Large intestine (tissue), 3 donors: ENCODE measurements at regions not wholly inside any gene's neighbourhood (a gene's known extent, or its start where the extent isn't known, plus 50 kb on each side); places are given as distances from the start of the nearest gene placed in this dataset.
"Not testable (repeated sequence)": the region's sequence is repeated elsewhere in the genome, so short reads cannot be mapped to it uniquely, and the experiment has no call there.

Source experiments
- DNase-seq, 2 donors: peaks; one replicate each; pipeline versions ENCODE4 v3.0.0 to v3.0.0-alpha.2; 2013
- H3K27ac ChIP-seq: one replicate; pipeline ENCODE4 v1.5.1; 2013; ENCODE audit warnings: low read length
- H3K27me3 ChIP-seq: 2 replicates; pipeline ENCODE4 v1.6.1; 2013; ENCODE audit warnings: low read length; ENCODE audit not compliant: control insufficient read depth, insufficient read depth
- H3K36me3 ChIP-seq: 2 replicates; pipeline ENCODE4 v1.6.1; 2013; ENCODE audit warnings: low read length; ENCODE audit not compliant: control insufficient read depth, insufficient read depth
- H3K4me1 ChIP-seq: one replicate; pipeline ENCODE4 v1.6.1; 2013; ENCODE audit warnings: low read length; ENCODE audit not compliant: control insufficient read depth, insufficient read depth
- H3K4me3 ChIP-seq: one replicate; pipeline ENCODE4 v1.5.1; 2013; ENCODE audit warnings: low read length
- H3K9me3 ChIP-seq: one replicate; pipeline ENCODE4 v1.6.1; 2013; ENCODE audit warnings: mild to moderate bottlenecking, low read depth, low read length, moderate library complexity; ENCODE audit not compliant: control insufficient read depth
- WGBS: methylation state at CpG from one replicate; pipeline ENCODE4 v1.1.5; 2013; ENCODE audit warnings: low lambda C conversion rate; ENCODE audit not compliant: insufficient coverage; 5-methylcytosine and 5-hydroxymethylcytosine counted together

GRCh38 chr16:88248761-88249160 lies 134.0 kb upstream of the ZNF469 start:
- not testable (repeated sequence) for H3K9me3 ChIP-seq, H3K36me3 ChIP-seq, H3K4me3 ChIP-seq, H3K4me1 ChIP-seq, H3K27ac ChIP-seq, DNase-seq, H3K27me3 ChIP-seq
- WGBS, result no CpG with 5 or more reads among the region's 9 CpGs

- not testable (repeated sequence) for H3K9me3 ChIP-seq, H3K4me1 ChIP-seq, H3K27ac ChIP-seq, H3K4me3 ChIP-seq, DNase-seq, H3K27me3 ChIP-seq, H3K36me3 ChIP-seq
- WGBS, result 94% methylated on average over 2 of the region's 5 CpGs
Measured at GRCh38 chr16:88250381-88250780, 132.4 kb upstream of the ZNF469 start.

GRCh38 chr16:88252057-88252794 lies 130.5 kb upstream of the ZNF469 start:
- not testable (repeated sequence) for DNase-seq, H3K27me3 ChIP-seq, H3K36me3 ChIP-seq, H3K9me3 ChIP-seq, H3K27ac ChIP-seq, H3K4me1 ChIP-seq, H3K4me3 ChIP-seq
- WGBS, result no CpG with 5 or more reads among the region's 7 CpGs

- H3K27ac ChIP-seq, H3K4me3 ChIP-seq, H3K9me3 ChIP-seq, DNase-seq, H3K36me3 ChIP-seq: not testable (repeated sequence)
- no CpG with 5 or more reads among the region's 2 CpGs for WGBS
- peaks cover 13% of the 10 kb centered on the region for H3K27me3 ChIP-seq
- H3K4me1 ChIP-seq, result peaks cover 11% of the 10 kb centered on the region
Measured at GRCh38 chr16:88258141-88258540, 124.6 kb upstream of the ZNF469 start.

GRCh38 chr16:88258764-88259525 lies 123.8 kb upstream of the ZNF469 start:
- peaks cover 13% of the 10 kb centered on the region for H3K27me3 ChIP-seq
- H3K4me1 ChIP-seq, result peaks cover 15% of the 10 kb centered on the region
- not testable (repeated sequence) for H3K4me3 ChIP-seq, H3K9me3 ChIP-seq, DNase-seq, H3K27ac ChIP-seq, H3K36me3 ChIP-seq
- no CpG with 5 or more reads among the region's 32 CpGs for WGBS

GRCh38 chr16:88259538-88259937 lies 123.2 kb upstream of the ZNF469 start:
- H3K27ac ChIP-seq, H3K4me3 ChIP-seq, H3K9me3 ChIP-seq, H3K36me3 ChIP-seq, DNase-seq: not testable (repeated sequence)
- WGBS, result no CpG with 5 or more reads among the region's 10 CpGs
- Histone ChIP-seq H3K27me3 (peaks cover 13% of the 10 kb centered on the region), H3K4me1 (peaks cover 16% of the 10 kb centered on the region)

- no CpG with 5 or more reads among the region's 17 CpGs for WGBS
- not testable (repeated sequence) for DNase-seq, H3K4me3 ChIP-seq, H3K36me3 ChIP-seq, H3K27ac ChIP-seq, H3K9me3 ChIP-seq
- Histone ChIP-seq H3K4me1 (peaks cover 20% of the 10 kb centered on the region), H3K27me3 (peaks cover 13% of the 10 kb centered on the region)
Measured at GRCh38 chr16:88260146-88260545, 122.6 kb upstream of the ZNF469 start.

GRCh38 chr16:88260881-88261665 lies 121.7 kb upstream of the ZNF469 start:
- H3K27me3 ChIP-seq, result peaks cover 13% of the 10 kb centered on the region
- DNase-seq, H3K4me3 ChIP-seq, H3K36me3 ChIP-seq, H3K27ac ChIP-seq, H3K9me3 ChIP-seq: not testable (repeated sequence)
- peaks cover 24% of the 10 kb centered on the region for H3K4me1 ChIP-seq
- WGBS, result 100% methylated on average over 4 of the region's 26 CpGs

GRCh38 chr16:88261814-88262605 lies 120.7 kb upstream of the ZNF469 start:
- H3K4me3 ChIP-seq, H3K9me3 ChIP-seq, H3K27ac ChIP-seq, H3K36me3 ChIP-seq, DNase-seq: not testable (repeated sequence)
- Histone ChIP-seq H3K4me1 (peaks cover 24% of the 10 kb centered on the region), H3K27me3 (peaks cover 13% of the 10 kb centered on the region)
- WGBS, result no CpG with 5 or more reads among the region's 18 CpGs
